DMS 273 (cell line): ENCODE measurements at regions not wholly inside any gene's neighbourhood (a gene's known extent, or its start where the extent isn't known, plus 50 kb on each side); places are given as distances from the start of the nearest gene placed in this dataset.
"Not testable (repeated sequence)": the region's sequence is repeated elsewhere in the genome, so short reads cannot be mapped to it uniquely, and the experiment has no call there.

Source experiments
- DNase-seq: peaks from one replicate; lab custom pipeline; 2025; ENCODE audit not compliant: unreplicated experiment; lab: John Stamatoyannopoulos, UW

DNA sequence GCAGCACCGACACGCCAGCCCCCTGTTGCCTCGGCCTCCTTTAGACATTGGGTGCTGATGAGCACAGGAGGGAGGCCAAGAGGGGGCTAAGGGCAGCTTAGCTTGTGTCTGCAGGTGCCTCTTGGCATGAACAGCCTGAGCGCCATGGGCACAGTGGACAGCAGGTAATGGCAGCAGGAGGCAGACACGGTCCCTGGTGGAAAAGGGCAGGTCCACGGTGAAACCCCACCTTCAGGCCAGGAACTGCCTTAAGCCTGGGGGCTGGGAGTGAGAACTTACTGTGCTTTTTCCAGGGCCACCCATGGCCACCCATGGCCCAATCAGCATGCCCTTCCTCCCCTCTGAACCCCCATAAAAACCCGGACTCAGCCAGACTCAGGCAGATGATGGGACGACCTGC, 633.4 kb upstream of the TMEFF2 start:
- DNase-seq, result no peak

DNA sequence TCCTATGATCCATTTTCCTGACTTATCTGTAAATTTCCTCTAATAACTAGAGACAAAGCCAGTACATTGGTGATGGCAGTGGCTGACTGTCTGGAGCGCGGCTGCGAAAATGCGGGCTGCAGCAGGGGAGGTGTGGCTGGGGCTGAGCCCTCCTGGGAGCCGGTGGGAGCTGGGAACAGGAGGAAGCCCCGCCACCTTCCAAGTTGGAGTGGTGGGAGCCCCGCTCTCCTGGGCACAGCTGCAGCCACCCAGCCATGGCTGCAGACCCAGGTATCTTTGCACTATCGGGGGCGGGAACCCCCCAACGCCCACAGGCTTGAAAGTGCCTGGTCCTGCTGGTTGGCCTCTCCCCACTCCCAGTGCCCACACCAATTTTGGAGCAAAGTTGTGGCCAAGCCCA, 633.0 kb upstream of the TMEFF2 start:
- no peak for DNase-seq

GRCh38 chr2:192814376-192814775, 619.6 kb upstream of the TMEFF2 start:
- no peak for DNase-seq

DNA sequence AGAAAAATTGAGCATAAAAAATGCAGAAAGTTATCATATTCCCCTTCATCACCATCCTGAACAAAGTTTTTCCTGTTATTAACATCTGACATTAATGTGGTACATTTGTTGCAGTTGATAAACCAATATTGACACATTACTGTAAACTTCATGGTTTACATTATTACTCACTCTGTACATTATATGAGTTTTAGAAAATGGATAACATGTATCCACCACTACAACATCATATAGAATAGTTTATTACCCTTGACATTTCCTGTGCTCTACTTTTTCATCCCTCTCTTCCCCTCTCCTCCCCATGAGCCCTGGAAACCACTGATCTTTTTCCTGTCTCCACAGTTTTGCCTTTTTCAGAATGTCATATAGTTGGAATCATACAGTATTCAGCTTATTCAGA, 618.6 kb upstream of the TMEFF2 start:
- DNase-seq, result no peak

DNA sequence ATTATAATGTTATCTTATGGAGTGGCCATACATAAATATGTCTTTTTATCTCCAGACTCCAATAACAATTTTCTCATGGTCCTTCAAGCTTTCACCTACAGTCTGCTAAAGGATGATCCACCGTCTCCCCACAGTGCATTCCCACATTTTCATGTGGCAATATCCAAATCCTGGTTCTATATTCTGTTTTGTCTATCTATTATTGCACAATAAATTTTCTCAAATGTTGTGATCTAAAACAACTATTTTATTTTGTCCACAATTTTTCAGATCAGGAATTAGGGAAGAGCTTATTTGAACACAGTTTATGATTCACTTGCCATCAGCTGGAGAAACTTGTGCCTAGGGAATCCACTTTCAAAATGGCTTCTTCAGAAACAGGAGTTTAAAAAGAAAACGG, 614.4 kb upstream of the TMEFF2 start:
- DNase-seq, result no peak

DNA sequence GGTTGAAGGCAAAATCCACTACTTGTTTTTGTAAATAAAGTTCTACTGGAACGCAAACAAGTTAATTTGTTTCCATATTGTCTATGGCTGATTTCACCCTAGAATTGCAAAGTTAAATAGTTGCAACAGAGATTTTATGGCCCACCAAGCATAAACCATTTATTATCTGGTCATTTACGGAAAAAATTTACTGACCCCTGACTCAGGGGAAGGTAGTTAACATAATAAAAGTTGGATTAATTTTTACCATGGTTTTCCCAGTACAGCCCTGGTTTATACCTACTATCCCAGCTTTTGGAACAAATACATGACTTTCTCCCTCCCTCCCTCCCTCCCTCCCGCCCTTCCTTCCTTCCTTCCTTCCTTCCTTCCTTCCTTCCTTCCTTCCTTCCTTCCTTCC, 588.9 kb upstream of the TMEFF2 start:
- DNase-seq, result no peak

GRCh38 chr2:192775459-192776262, 580.9 kb upstream of the TMEFF2 start:
- DNase-seq, result no peak

DNA sequence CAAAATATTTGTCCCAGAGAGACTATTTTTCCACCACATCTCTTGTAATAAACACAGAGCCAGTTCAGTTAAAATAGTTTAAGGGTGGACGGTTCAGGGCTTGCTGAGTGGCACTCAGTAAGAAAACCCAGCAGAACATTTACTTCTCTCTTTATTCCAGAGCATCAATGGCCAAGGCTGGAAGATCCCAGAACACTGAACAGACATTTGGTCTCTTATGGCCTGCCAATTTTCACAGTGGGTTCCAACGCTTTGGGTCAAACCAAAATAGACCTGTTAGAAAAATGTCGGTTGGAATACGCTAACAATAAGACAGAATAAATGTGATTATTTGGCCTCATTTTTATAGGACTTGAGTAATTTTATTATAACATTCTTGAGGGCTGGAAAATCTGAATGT, 580.3 kb upstream of the TMEFF2 start:
- no peak for DNase-seq

- no peak for DNase-seq
Measured at GRCh38 chr2:192773044-192773443, 578.3 kb upstream of the TMEFF2 start.

DNA sequence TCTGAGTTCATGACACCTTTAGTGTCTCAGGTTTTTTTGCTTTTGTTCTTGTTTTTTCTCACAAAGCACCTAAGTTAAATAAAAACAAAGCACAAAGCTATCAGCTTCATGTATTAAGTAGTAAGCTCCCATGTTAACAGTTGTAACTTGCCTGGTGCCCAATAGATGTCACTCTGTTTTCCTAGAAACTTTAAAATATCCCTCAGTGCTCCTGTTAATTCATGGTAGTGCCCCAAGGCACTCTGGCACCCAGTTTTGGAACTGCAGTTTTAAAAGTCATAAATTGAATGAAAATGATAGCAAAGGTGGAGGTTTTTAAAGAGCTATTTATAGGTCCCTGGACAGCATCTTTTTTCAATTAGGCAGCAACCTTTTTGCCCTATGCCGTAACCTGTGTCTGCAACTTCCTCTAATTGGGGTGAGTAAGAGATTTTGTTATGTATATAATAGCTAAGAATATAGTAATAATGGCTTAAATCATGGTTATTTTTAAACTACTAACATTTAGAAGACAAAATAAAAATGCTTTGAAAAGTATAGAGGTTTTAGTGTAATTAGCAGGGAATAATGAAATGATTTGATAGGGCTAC, 555.0 kb upstream of the TMEFF2 start:
- peak; percentile 16 for DNase-seq

DNA sequence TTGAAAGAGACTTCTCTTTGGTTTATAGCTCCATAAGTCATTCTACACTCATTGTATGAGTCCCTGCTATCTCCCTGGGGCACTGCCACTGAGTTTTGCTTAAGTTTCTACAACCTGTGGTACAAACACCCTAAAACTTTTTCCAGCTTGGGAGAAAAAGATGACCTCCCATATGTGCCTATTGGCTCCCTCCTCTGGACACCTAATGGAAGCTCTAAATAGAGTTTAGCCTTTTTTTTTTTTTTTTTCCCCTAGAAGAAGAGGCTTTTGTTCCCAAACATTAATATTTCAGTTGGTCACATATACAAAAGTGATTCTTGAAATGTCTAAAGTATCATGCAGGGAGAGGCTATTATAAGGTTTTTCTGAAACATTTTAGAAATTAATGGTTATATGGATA, 547.2 kb upstream of the TMEFF2 start:
- DNase-seq, result peak; percentile 25

GRCh38 chr2:192735447-192735846, 540.7 kb upstream of the TMEFF2 start:
- DNase-seq, result no peak

GRCh38 chr2:192729369-192729768, 534.6 kb upstream of the TMEFF2 start:
- DNase-seq, result no peak

GRCh38 chr2:192725991-192726390, 531.3 kb upstream of the TMEFF2 start:
- no peak for DNase-seq

DNA sequence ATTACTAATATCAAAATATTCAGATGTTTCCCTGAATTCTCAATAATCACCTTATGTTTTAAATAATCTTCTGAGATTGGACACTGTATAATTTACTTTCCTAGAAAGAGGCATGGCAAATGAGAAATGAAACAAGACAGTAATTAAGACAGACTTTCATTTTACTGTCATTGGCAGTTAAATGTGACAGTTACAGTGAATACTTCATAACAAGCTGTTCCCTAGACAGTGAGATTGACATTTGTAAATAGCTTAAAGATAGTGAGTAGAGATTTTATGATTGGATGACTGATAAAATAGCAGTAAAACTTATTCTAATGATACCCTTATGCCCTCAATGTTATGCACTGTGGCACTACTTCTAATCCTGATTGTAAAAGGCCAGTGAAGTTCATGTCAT, 524.9 kb upstream of the TMEFF2 start:
- DNase-seq, result no peak

GRCh38 chr2:192718340-192718739, 523.6 kb upstream of the TMEFF2 start:
- no peak for DNase-seq

DNA sequence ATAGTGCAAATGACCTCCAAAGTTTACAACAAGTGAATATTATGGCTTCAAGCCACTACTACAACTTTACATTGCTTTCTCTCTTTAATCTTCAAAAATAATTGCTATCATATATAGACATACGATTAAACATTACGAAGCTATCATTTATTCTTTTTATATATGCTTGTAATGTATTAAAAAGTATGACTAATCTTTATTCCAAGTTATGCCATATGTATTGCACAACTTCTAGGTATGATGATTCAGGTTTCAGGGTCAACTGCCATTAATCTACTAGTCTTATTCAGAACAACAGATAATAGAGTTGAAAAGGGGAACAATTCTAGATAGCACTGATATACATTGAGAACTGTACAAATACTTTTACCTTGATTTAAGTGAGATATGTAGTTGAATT, 506.2 kb upstream of the TMEFF2 start:
- DNase-seq, result no peak

DNA sequence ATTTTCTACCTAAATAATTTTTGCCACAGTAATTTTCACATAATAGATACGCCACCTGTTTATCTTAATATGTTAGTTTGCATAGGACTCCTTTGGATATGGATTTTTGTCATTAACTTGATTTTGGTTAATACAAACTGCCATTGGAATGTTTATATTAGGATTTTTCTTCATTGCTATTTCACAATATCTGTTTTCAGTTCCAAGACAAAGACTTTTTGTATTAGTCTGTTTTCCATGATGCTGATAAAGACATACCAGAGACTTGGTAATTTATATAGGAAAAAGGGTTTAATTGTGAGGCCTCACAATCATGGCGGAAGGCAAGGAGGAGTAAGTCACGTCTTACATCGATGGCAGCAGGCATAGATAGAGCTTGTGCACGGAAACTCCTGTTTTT, 503.1 kb upstream of the TMEFF2 start:
- DNase-seq, result no peak

GRCh38 chr2:192696857-192697256, 502.1 kb upstream of the TMEFF2 start:
- no peak for DNase-seq

DNA sequence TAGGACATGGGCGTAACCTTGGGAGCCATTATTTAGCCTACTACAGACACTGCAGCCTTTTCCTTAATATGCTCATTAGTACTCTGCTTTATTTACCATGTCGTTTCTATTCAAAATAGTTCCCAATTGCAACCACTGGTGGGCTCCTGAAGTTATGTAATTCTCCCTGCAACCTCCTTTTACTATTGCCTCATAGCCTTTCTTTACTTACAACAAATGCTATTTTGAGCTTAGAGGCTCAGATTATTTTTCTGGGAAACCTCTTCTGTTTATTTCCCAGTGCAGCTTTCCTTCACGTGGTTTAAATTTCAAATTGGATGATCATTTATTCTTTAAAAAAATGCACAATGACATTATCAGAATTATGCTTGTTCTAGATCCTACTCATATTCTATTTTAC, 492.3 kb upstream of the TMEFF2 start:
- no peak for DNase-seq

DNA sequence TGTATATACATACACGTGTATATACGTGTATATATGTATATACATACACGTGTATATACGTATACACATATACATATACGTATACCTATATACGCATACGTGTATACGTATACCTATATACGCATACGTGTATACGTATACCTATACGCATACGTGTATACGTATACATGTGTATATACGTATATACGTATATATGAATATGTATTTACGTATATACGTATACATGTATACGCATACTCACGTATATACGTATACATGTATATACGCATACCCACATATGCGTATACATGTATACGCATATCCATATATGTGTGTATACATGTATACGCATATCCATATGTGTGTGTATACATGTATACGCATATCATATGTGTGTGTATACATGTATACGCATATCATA, 487.8 kb upstream of the TMEFF2 start:
- DNase-seq, result not testable (repeated sequence)

DNA sequence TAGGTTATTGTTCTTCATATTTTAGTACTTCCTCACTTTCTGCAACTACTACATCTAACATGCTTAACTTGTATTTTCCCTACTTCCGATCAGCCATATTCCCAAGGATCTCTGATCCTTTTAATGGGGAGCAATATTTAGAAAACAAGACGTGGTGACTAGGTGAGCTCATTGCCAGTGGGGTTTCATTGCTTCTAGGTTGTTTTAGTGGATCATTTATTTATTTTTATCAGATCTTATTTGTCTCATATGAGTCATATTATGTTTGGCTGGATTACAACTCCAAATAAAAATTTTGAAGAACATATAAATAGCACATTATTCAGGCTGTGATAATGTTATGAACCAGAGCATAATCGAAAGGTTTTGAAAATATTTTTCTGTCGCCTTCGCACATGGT, 480.9 kb upstream of the TMEFF2 start:
- no peak for DNase-seq

DNA sequence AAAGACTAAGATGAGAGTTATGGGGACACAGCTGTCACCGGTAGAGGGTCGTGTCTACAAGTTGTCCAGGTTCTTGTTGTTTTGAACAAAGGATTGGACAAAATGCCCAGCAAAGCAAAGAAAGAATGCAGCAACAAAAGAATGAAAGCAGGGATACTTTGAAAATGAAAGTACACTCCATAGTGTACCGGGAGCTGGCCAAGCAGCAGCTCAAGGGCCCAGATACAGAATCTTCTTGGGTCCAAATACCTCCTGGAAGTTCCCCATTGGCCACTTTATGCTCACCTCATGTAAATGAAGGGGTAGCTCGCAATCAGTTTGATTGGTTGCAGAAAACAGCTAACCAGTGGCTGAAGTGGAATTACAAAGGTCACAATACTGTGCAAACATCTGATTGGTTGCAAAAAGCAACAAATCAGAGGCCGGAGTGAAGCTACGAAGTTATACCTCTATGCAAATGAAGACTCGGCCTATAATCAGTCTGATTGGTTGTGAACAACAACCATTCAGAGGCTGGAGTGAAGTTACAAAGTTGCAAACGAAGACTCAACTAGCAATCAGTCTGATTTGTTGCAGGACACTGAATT, 474.9 kb upstream of the TMEFF2 start:
- no peak for DNase-seq
